GM23338 (cell line): ENCODE measurements at regions not wholly inside any gene's neighbourhood (a gene's known extent, or its start where the extent isn't known, plus 50 kb on each side); places are given as distances from the start of the nearest gene placed in this dataset.

Experiments used
- ATAC-seq: fragments of 200-7000 bp; cut with Tn5 transposase; 3 replicates; pipeline ENCODE4 v1.9.1; 2020
- DNase-seq: peaks from one replicate; pipeline ENCODE4 v3.0.0-alpha.2; 2015; ENCODE audit warnings: low spot score
- H2AFZ ChIP-seq: fragments of 200-600 bp; sonication (generic); 2 replicates; pipeline ENCODE4 v1.8.0; 2016; ENCODE audit warnings: antibody characterized with exemption, mild to moderate bottlenecking, moderate library complexity
- H3F3A ChIP-seq: fragments of 200-600 bp; sonication (generic); replicated peaks from 2 replicates; pipeline ENCODE4 v1.8.0; 2017; ENCODE audit warnings: antibody characterized with exemption, mixed run types, low read depth
- H3K27ac ChIP-seq: fragments of 200-600 bp; sonication (generic); 2 replicates; pipeline ENCODE4 v1.6.1; 2016; ENCODE audit warnings: low read depth
- H3K27me3 ChIP-seq: fragments of 200-600 bp; sonication (generic); 2 replicates; pipeline ENCODE4 v1.8.0; 2016; ENCODE audit warnings: mild to moderate bottlenecking, mixed run types, moderate library complexity; ENCODE audit not compliant: insufficient read depth
- H3K36me3 ChIP-seq: fragments of 200-600 bp; sonication (generic); 2 replicates; pipeline ENCODE4 v1.8.0; 2016; ENCODE audit warnings: mild to moderate bottlenecking; ENCODE audit not compliant: insufficient read depth
- H3K4me1 ChIP-seq: fragments of 200-600 bp; sonication (generic); 2 replicates; pipeline ENCODE4 v1.8.0; 2016; ENCODE audit warnings: mild to moderate bottlenecking, moderate library complexity; ENCODE audit not compliant: insufficient read depth
- H3K4me2 ChIP-seq: fragments of 200-600 bp; sonication (generic); 2 replicates; pipeline ENCODE4 v1.7.1; 2017; ENCODE audit warnings: mixed run types
- H3K4me3 ChIP-seq: fragments of 200-600 bp; sonication (generic); 2 replicates; pipeline ENCODE4 v1.6.1; 2016; ENCODE audit warnings: mixed run types
- H3K79me2 ChIP-seq: fragments of 200-600 bp; sonication (generic); replicated peaks from 2 replicates; pipeline ENCODE4 v1.8.0; 2017; ENCODE audit warnings: mild to moderate bottlenecking; ENCODE audit not compliant: insufficient read depth
- H3K9me2 ChIP-seq: fragments of 200-600 bp; sonication (generic); 2 replicates; pipeline ENCODE4 v1.8.0; 2017; ENCODE audit not compliant: insufficient read depth
- H4K20me1 ChIP-seq: fragments of 200-600 bp; sonication (generic); replicated peaks from 2 replicates; pipeline ENCODE4 v1.8.0; 2017; ENCODE audit warnings: mild to moderate bottlenecking; ENCODE audit not compliant: insufficient read depth
- H3K27ac Mint-ChIP-seq: 2 replicates; pipeline ENCODE4 v1.8.0; 2020; ENCODE audit warnings: inconsistent platforms, mild to moderate bottlenecking, moderate library complexity, mixed read lengths
- H3K27me3 Mint-ChIP-seq: 3 replicates; pipeline ENCODE4 v1.8.0; 2022; ENCODE audit warnings: low read depth, mild to moderate bottlenecking, moderate library complexity, mixed read lengths, inconsistent platforms; ENCODE audit not compliant: insufficient read depth, poor library complexity
- H3K36me3 Mint-ChIP-seq: 3 replicates; pipeline ENCODE4 v1.8.0; 2021; ENCODE audit warnings: low read depth, mild to moderate bottlenecking, inconsistent platforms, moderate library complexity, mixed read lengths
- H3K4me1 Mint-ChIP-seq: 3 replicates; pipeline ENCODE4 v1.8.0; 2020; ENCODE audit warnings: mild to moderate bottlenecking, inconsistent platforms, mixed read lengths
- H3K4me3 Mint-ChIP-seq: 3 replicates; pipeline ENCODE4 v1.8.0; 2021; ENCODE audit warnings: moderate library complexity, mild to moderate bottlenecking, inconsistent platforms, mixed read lengths
- H3K9me3 Mint-ChIP-seq: 3 replicates; pipeline ENCODE4 v1.8.0; 2020; ENCODE audit warnings: moderate library complexity, mild to moderate bottlenecking, inconsistent platforms, mixed read lengths
- CREB1 ChIP-seq: fragments of 250-450 bp; sonication (Bioruptor Pico); IDR thresholded peaks from 2 replicates; pipeline ENCODE4 v1.5.0; 2020; ENCODE audit warnings: low read depth, mild to moderate bottlenecking, moderate library complexity
- CTCF ChIP-seq, 2 experiments: fragments of 200-600 bp in 1 of 2; sonication (generic) in 1 of 2; conservative IDR thresholded peaks; 2 replicates each; pipeline versions ENCODE4 v1.5.1 to v1.6.1; 2016 to 2017; ENCODE audit warnings: antibody characterized with exemption in 2 of 2, low read depth in 2 of 2, mild to moderate bottlenecking in 2 of 2, moderate library complexity in 1 of 2
- ETS1 ChIP-seq: IDR thresholded peaks from 2 replicates; pipeline ENCODE4 v1.6.1; 2016; ENCODE audit warnings: antibody characterized with exemption
- EZH2phosphoT487 ChIP-seq: fragments of 200-600 bp; sonication (generic); IDR thresholded peaks from one replicate; pipeline ENCODE4 v1.8.1; 2018; ENCODE audit warnings: antibody characterized with exemption; ENCODE audit not compliant: unreplicated experiment
- NANOG ChIP-seq: IDR thresholded peaks from 2 replicates; pipeline ENCODE4 v1.6.1; 2016; ENCODE audit warnings: antibody characterized with exemption, borderline replicate concordance
- ZNF331 ChIP-seq: fragments of 250-450 bp; sonication (Bioruptor Pico); IDR thresholded peaks from 2 replicates; pipeline ENCODE4 v1.5.0; 2020; ENCODE audit warnings: low read depth, mild to moderate bottlenecking, moderate library complexity
- TF ChIP-seq, protein P1 (sequence below): fragments of 250-450 bp; sonication (Bioruptor Pico); IDR thresholded peaks from 2 replicates; pipeline ENCODE4 v1.5.0; 2020; ENCODE audit warnings: mild to moderate bottlenecking, moderate library complexity

DNA sequence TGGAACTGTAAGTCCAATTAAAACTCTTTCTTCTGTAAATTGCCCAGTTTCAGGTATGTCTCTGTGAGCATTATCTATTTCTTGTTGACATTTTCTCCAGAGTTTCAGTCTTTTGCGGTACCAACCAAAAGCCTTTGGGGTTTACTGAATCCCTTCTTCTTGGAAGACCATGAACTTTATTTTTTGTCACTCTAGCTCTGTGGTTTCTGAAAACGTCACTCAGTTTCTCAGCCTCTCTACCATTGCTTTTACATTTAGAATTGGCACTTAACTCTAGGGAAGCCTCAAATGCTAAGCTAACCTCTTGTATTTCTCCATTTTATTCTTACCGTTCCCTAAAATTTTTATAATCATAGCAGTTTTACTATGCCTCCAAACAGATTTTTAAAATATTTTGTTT, 237.6 kb downstream of the CSNK2A3 start (continued):
- TF ChIP-seq, protein P1, sequence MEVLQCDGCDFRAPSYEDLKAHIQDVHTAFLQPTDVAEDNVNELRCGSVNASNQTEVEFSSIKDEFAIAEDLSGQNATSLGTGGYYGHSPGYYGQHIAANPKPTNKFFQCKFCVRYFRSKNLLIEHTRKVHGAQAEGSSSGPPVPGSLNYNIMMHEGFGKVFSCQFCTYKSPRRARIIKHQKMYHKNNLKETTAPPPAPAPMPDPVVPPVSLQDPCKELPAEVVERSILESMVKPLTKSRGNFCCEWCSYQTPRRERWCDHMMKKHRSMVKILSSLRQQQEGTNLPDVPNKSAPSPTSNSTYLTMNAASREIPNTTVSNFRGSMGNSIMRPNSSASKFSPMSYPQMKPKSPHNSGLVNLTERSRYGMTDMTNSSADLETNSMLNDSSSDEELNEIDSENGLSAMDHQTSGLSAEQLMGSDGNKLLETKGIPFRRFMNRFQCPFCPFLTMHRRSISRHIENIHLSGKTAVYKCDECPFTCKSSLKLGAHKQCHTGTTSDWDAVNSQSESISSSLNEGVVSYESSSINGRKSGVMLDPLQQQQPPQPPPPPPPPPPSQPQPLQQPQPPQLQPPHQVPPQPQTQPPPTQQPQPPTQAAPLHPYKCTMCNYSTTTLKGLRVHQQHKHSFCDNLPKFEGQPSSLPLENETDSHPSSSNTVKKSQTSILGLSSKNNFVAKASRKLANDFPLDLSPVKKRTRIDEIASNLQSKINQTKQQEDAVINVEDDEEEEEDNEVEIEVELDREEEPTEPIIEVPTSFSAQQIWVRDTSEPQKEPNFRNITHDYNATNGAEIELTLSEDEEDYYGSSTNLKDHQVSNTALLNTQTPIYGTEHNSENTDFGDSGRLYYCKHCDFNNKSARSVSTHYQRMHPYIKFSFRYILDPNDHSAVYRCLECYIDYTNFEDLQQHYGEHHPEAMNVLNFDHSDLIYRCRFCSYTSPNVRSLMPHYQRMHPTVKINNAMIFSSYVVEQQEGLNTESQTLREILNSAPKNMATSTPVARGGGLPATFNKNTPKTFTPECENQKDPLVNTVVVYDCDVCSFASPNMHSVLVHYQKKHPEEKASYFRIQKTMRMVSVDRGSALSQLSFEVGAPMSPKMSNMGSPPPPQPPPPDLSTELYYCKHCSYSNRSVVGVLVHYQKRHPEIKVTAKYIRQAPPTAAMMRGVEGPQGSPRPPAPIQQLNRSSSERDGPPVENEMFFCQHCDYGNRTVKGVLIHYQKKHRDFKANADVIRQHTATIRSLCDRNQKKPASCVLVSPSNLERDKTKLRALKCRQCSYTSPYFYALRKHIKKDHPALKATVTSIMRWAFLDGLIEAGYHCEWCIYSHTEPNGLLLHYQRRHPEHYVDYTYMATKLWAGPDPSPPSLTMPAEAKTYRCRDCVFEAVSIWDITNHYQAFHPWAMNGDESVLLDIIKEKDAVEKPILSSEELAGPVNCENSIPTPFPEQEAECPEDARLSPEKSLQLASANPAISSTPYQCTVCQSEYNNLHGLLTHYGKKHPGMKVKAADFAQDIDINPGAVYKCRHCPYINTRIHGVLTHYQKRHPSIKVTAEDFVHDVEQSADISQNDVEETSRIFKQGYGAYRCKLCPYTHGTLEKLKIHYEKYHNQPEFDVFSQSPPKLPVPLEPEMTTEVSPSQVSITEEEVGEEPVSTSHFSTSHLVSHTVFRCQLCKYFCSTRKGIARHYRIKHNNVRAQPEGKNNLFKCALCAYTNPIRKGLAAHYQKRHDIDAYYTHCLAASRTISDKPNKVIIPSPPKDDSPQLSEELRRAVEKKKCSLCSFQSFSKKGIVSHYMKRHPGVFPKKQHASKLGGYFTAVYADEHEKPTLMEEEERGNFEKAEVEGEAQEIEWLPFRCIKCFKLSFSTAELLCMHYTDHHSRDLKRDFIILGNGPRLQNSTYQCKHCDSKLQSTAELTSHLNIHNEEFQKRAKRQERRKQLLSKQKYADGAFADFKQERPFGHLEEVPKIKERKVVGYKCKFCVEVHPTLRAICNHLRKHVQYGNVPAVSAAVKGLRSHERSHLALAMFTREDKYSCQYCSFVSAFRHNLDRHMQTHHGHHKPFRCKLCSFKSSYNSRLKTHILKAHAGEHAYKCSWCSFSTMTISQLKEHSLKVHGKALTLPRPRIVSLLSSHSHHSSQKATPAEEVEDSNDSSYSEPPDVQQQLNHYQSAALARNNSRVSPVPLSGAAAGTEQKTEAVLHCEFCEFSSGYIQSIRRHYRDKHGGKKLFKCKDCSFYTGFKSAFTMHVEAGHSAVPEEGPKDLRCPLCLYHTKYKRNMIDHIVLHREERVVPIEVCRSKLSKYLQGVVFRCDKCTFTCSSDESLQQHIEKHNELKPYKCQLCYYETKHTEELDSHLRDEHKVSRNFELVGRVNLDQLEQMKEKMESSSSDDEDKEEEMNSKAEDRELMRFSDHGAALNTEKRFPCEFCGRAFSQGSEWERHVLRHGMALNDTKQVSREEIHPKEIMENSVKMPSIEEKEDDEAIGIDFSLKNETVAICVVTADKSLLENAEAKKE (CRISPR knock-in tag) = no peak
- no peak for TF ChIP-seq EZH2phosphoT487
- no peak for TF ChIP-seq ETS1
- no peak for TF ChIP-seq CTCF (conservative IDR thresholded peaks at IDR 0.05; ENCODE audit: low read depth in 2 of 2)
- no peak for TF ChIP-seq CREB1
- no peak for TF ChIP-seq ZNF331 (CRISPR knock-in tag)
- no peak for TF ChIP-seq NANOG

DNA sequence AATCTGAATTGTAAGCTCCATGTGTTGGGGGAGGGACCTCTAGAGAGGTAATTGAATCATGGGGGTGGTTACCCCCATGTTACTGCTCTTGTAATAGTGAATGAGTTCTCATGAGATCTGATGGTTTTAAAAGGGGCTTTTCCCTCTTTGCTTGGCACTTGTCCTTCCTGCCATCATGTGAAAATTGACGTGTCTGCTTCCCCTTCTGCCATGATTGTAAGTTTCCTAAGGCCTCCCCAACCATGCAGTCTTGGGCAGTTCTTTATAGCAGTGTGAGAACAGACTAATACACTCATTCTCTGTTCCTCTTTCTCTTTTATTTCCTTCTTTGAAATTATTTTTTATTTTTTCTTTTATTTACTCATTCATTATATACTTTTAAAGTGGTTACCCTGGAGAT, 239.4 kb downstream of the CSNK2A3 start:
- Histone ChIP-seq H3K4me3 (no peak overlapping the region), H3K4me2 (no peak overlapping the region), H3F3A (no peaks in the 10 kb centered on the region), H3K4me1 (no peaks in the 10 kb centered on the region), H3K27me3 (no peaks in the 10 kb centered on the region), H3K79me2 (no peaks in the 10 kb centered on the region), H2AFZ (no peak overlapping the region), H3K9me2 (no peaks in the 10 kb centered on the region), H4K20me1 (no peaks in the 10 kb centered on the region), H3K27ac (no peak overlapping the region), H3K36me3 (no peaks in the 10 kb centered on the region)
- Mint-ChIP-seq H3K36me3 (no peaks in the 10 kb centered on the region), H3K27ac (no peak overlapping the region; the same call in 1 of the 2 replicates), H3K4me3 (no peak overlapping the region), H3K27me3 (no peaks in the 10 kb centered on the region), H3K9me3 (peaks cover 3% of the 10 kb centered on the region; the same call in 2 of the 3 replicates), H3K4me1 (no peaks in the 10 kb centered on the region)
- DNase-seq (no peak), ATAC-seq (no peak)
- TF ChIP-seq ETS1 = no peak
